B cell (primary cell): ENCODE measurements at regions not wholly inside any gene's neighbourhood (a gene's known extent, or its start where the extent isn't known, plus 50 kb on each side); places are given as distances from the start of the nearest gene placed in this dataset.

Source experiments
- ATAC-seq: fragments of 200-7000 bp; cut with Tn5 transposase; one replicate; pipeline ENCODE4 v1.10.0; 2021; ENCODE audit warnings: low read depth, mild to moderate bottlenecking, moderate number of reproducible peaks, moderate library complexity
- CTCF ChIA-PET: fragments of 350-600 bp; sonication (Branson Sonifier 250); formaldehyde crosslinking; loops from one replicate; lab custom pipeline; 2021; ENCODE audit warnings: antibody characterized with exemption, inconsistent platforms; lab: Charles Lee
- POLR2A ChIA-PET: fragments of 350-600 bp; sonication (Branson Sonifier 250); formaldehyde crosslinking; loops from one replicate; lab custom pipeline; 2021; ENCODE audit warnings: antibody characterized with exemption; lab: Charles Lee
- DNase-seq: peaks from one replicate; pipeline ENCODE4 v3.0.0; 2013
- H2AFZ ChIP-seq: 2 replicates; pipeline ENCODE4 v1.6.1; 2012; ENCODE audit warnings: mild to moderate bottlenecking, low read depth, low read length; ENCODE audit not compliant: insufficient read depth, poor library complexity, severe bottlenecking
- H3K27ac ChIP-seq, 2 donors: 1 replicate in 1 of 2; 2 replicates in 1 of 2; pipeline ENCODE4 v1.5.1; 2012 to 2013; ENCODE audit warnings: low read length in 2 of 2, mild to moderate bottlenecking in 2 of 2, moderate library complexity in 1 of 2
- H3K27me3 ChIP-seq, 4 experiments: fragments of 200-600 bp in 1 of 4; sonication (generic) in 1 of 4; replicated peaks in 1 of 4; 1 replicate in 2 of 4; 2 replicates in 2 of 4; pipeline versions ENCODE4 v1.6.1 to v1.7.0; 2013 to 2016; ENCODE audit warnings: low read length in 3 of 4, mild to moderate bottlenecking in 2 of 4, mixed read lengths in 1 of 4, moderate library complexity in 1 of 4; ENCODE audit not compliant: insufficient read depth in 4 of 4, control insufficient read depth in 3 of 4; ENCODE audit errors: control extremely low read depth in 1 of 4
- H3K36me3 ChIP-seq, 2 experiments: replicated peaks in 1 of 2; 1 replicate in 1 of 2; 2 replicates in 1 of 2; pipeline versions ENCODE4 v1.6.1 to v1.7.1; 2013; ENCODE audit warnings: low read length in 1 of 2; ENCODE audit not compliant: insufficient read depth in 2 of 2, control insufficient read depth in 1 of 2; ENCODE audit errors: control extremely low read depth in 1 of 2, extremely low read depth in 1 of 2
- H3K4me1 ChIP-seq, 2 donors: fragments of 200-600 bp in 1 of 2; sonication (generic) in 1 of 2; 1 replicate in 1 of 2; 2 replicates in 1 of 2; pipeline versions ENCODE4 v1.5.1 to v1.6.1; 2013 to 2017; ENCODE audit warnings: low read length in 2 of 2; ENCODE audit not compliant: control insufficient read depth in 2 of 2, insufficient read depth in 2 of 2
- H3K4me2 ChIP-seq: replicated peaks from 2 replicates; pipeline ENCODE3; 2012; ENCODE audit warnings: mild to moderate bottlenecking, low read depth, low read length; ENCODE audit not compliant: poor library complexity, severe bottlenecking
- H3K4me3 ChIP-seq, 5 experiments: fragments of 200-600 bp in 1 of 5; sonication (generic) in 1 of 5; 1 replicate in 3 of 5; 2 replicates in 2 of 5; pipeline versions ENCODE4 v1.5.1 to v1.7.0; 2011 to 2016; ENCODE audit warnings: low read length in 4 of 5, mild to moderate bottlenecking in 4 of 5, low read depth in 2 of 5, control low read depth in 1 of 5, moderate library complexity in 1 of 5; ENCODE audit not compliant: insufficient read depth in 1 of 5; ENCODE audit errors: control extremely low read depth in 1 of 5, extremely low read depth in 1 of 5
- H3K79me2 ChIP-seq: fragments of 200-600 bp; sonication (generic); one replicate; pipeline ENCODE4 v1.6.0; 2016; ENCODE audit warnings: low read length; ENCODE audit not compliant: control insufficient read depth, insufficient read depth
- H3K9ac ChIP-seq: fragments of 200-600 bp; sonication (generic); 2 replicates; pipeline ENCODE4 v1.6.1; 2017; ENCODE audit warnings: mild to moderate bottlenecking, low read length, moderate library complexity
- H3K9me3 ChIP-seq, 3 donors: one replicate each; pipeline versions ENCODE4 v1.6.1 to v1.7.1; 2013; ENCODE audit warnings: low read length in 2 of 3; ENCODE audit not compliant: control insufficient read depth in 2 of 3, insufficient read depth in 1 of 3; ENCODE audit errors: control extremely low read depth in 1 of 3
- H4K20me1 ChIP-seq: 2 replicates; pipeline ENCODE4 v1.6.0; 2012; ENCODE audit warnings: mild to moderate bottlenecking, low read length; ENCODE audit not compliant: insufficient read depth, control insufficient read depth, poor library complexity, severe bottlenecking
- H3K27ac Mint-ChIP-seq: one replicate; pipeline ENCODE4 v1.8.0; 2021; ENCODE audit warnings: mixed read lengths
- H3K27me3 Mint-ChIP-seq: one replicate; pipeline ENCODE4 v1.8.0; 2021; ENCODE audit warnings: mixed read lengths
- H3K4me1 Mint-ChIP-seq: one replicate; pipeline ENCODE4 v1.8.0; 2021; ENCODE audit warnings: mixed read lengths
- H3K4me3 Mint-ChIP-seq: one replicate; pipeline ENCODE4 v1.8.0; 2021; ENCODE audit warnings: mixed read lengths
- H3K9me3 Mint-ChIP-seq: one replicate; pipeline ENCODE4 v1.8.0; 2022; ENCODE audit warnings: mixed read lengths; ENCODE audit not compliant: insufficient read depth
- CTCF ChIP-seq: fragments of 200-600 bp; IDR thresholded peaks from one replicate; pipeline ENCODE4 v1.8.0; 2022; ENCODE audit warnings: antibody characterized with exemption, mild to moderate bottlenecking
- EZH2 ChIP-seq: IDR thresholded peaks from 2 replicates; pipeline ENCODE4 v1.6.1; 2012; ENCODE audit warnings: borderline replicate concordance, low read depth, mild to moderate bottlenecking, moderate library complexity, low read length; ENCODE audit not compliant: insufficient read depth, poor library complexity, severe bottlenecking
- WGBS: methylation state at CpG from one replicate; pipeline ENCODE4 v1.1.5; 2013; ENCODE audit warnings: missing lambda C conversion rate; ENCODE audit not compliant: insufficient coverage; 5-methylcytosine and 5-hydroxymethylcytosine counted together
- intact Hi-C: fragments of 100-400 bp; cut with micrococcal nuclease; formaldehyde crosslinking; loops from one replicate; pipeline ENCODE4 v1.10.0; 2022

GRCh38 chr1:191240925-191241324 lies 763.3 kb upstream of the BRINP3 start:
- Histone ChIP-seq H2AFZ (no peak overlapping the region), H3K27me3 (no peaks in the 10 kb centered on the region), H4K20me1 (no peaks in the 10 kb centered on the region), H3K79me2 (no peaks in the 10 kb centered on the region), H3K4me1 (no peaks in the 10 kb centered on the region), H3K27ac (no peak overlapping the region), H3K4me2 (no peak overlapping the region), H3K36me3 (no peaks in the 10 kb centered on the region), H3K9me3 (peaks cover 0 to 7% (median 0%) of the 10 kb centered on the region in 3 donors), H3K9ac (no peak overlapping the region), H3K4me3 (no peak overlapping the region)
- Mint-ChIP-seq H3K27me3 (no peaks in the 10 kb centered on the region), H3K4me1 (no peaks in the 10 kb centered on the region), H3K4me3 (no peak overlapping the region), H3K9me3 (no peaks in the 10 kb centered on the region), H3K27ac (no peak overlapping the region)
- no peak for ATAC-seq
- DNase-seq = no peak
- intact Hi-C loops = no loop called here
- ChIA-PET CTCF (no interaction called here), POLR2A (no interaction called here)
- no peak for TF ChIP-seq CTCF
- no peak for TF ChIP-seq EZH2
- WGBS = no CpG with 5 or more reads among the region's 3 CpGs

- Histone ChIP-seq H3K79me2 (no peaks in the 10 kb centered on the region), H3K27ac (no peak overlapping the region), H3K36me3 (no peaks in the 10 kb centered on the region), H3K4me1 (no peaks in the 10 kb centered on the region), H3K4me3 (no peak overlapping the region), H3K27me3 (no peaks in the 10 kb centered on the region), H3K9ac (no peak overlapping the region), H3K4me2 (no peak overlapping the region), H4K20me1 (no peaks in the 10 kb centered on the region), H2AFZ (no peak overlapping the region), H3K9me3 (peaks cover 0 to 3% (median 0%) of the 10 kb centered on the region in 3 donors)
- no peak for DNase-seq
- Mint-ChIP-seq H3K4me1 (no peaks in the 10 kb centered on the region), H3K27ac (no peak overlapping the region), H3K4me3 (no peak overlapping the region), H3K27me3 (no peaks in the 10 kb centered on the region), H3K9me3 (peaks cover 5% of the 10 kb centered on the region)
- no peak for ATAC-seq
- WGBS = 90% methylated on average over 2 of the region's 3 CpGs
- intact Hi-C loops = no loop called here
- TF ChIP-seq CTCF (no peak), EZH2 (no peak)
- ChIA-PET CTCF (no interaction called here), POLR2A (no interaction called here)
These were observed 777.8 kb upstream of the BRINP3 start for GRCh38 chr1:191255354-191256054.
